ENCODE measurements at regions not wholly inside any gene's neighbourhood (a gene's known extent, or its start where the extent isn't known, plus 50 kb on each side); places are given as distances from the start of the nearest gene placed in this dataset.

GRCh38 chr5:164958688-164959087 lies 1453.3 kb downstream of the MAT2B start:
- Histone ChIP-seq H3K36me3 (ENCODE audit: control insufficient read depth, insufficient read depth, low read length) (no peaks in the 10 kb centered on the region), H3K4me3 (ENCODE audit: low read depth, low read length) (no peak overlapping the region), H3K27me3 (ENCODE audit: control insufficient read depth, insufficient read depth, low read length) (no peaks in the 10 kb centered on the region)
- FAIRE-seq: no peak
- TF ChIP-seq, protein P1, sequence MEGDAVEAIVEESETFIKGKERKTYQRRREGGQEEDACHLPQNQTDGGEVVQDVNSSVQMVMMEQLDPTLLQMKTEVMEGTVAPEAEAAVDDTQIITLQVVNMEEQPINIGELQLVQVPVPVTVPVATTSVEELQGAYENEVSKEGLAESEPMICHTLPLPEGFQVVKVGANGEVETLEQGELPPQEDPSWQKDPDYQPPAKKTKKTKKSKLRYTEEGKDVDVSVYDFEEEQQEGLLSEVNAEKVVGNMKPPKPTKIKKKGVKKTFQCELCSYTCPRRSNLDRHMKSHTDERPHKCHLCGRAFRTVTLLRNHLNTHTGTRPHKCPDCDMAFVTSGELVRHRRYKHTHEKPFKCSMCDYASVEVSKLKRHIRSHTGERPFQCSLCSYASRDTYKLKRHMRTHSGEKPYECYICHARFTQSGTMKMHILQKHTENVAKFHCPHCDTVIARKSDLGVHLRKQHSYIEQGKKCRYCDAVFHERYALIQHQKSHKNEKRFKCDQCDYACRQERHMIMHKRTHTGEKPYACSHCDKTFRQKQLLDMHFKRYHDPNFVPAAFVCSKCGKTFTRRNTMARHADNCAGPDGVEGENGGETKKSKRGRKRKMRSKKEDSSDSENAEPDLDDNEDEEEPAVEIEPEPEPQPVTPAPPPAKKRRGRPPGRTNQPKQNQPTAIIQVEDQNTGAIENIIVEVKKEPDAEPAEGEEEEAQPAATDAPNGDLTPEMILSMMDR (IDR thresholded peaks at IDR 0.05; ENCODE audit: insufficient read depth, low read length, severe bottlenecking): no peak
- no peak for DNase-seq (ENCODE audit: low read depth)

- TF ChIP-seq, protein P1 (IDR thresholded peaks at IDR 0.05; ENCODE audit: insufficient read depth, low read length, severe bottlenecking): no peak
- FAIRE-seq (no peak), DNase-seq (ENCODE audit: low read depth) (no peak)
- H3K36me3 ChIP-seq (ENCODE audit: control insufficient read depth, insufficient read depth, low read length): no peaks in the 10 kb centered on the region
- H3K4me3 ChIP-seq (ENCODE audit: low read depth, low read length): no peak overlapping the region
- no peaks in the 10 kb centered on the region for H3K27me3 ChIP-seq (ENCODE audit: control insufficient read depth, insufficient read depth, low read length)
Measured at GRCh38 chr5:164959761-164960160, 1454.3 kb downstream of the MAT2B start.

DNA sequence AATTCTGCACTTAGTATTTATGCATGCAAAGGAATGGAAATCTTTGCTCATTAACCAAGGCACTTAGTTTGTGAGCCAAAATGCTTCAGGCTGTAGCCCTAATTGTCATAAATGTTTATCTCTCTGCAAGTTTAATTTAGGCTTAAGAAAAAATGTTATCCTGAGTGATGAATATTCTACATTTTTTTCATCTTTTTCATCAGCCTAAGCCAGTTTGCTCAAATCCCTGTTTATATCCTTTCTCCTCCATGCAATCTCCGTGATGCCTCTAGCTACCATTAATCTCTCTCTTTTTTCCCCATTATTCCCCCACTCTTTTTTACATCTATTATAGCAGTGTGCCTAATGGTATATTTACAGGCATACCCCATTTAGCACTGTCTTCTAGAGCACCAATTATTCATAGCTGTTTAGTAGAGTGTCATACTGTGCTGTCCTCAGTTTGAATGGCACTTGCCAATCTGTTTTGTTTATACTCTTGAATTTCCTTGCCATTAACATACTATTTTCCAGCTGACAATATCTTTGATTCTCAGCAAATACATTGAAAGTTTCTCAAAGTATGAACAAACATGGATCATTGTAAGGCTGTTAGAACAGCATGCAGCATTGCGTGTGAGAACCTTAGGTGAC lies 1457.0 kb downstream of the MAT2B start:
- Histone ChIP-seq H3K4me3 (ENCODE audit: low read depth, low read length) (no peak overlapping the region), H3K36me3 (ENCODE audit: control insufficient read depth, insufficient read depth, low read length) (no peaks in the 10 kb centered on the region), H3K27me3 (ENCODE audit: control insufficient read depth, insufficient read depth, low read length) (no peaks in the 10 kb centered on the region)
- DNase-seq (ENCODE audit: low read depth): no peak
- FAIRE-seq: no peak
- TF ChIP-seq, protein P1 (IDR thresholded peaks at IDR 0.05; ENCODE audit: insufficient read depth, low read length, severe bottlenecking): no peak

- H3K27me3 ChIP-seq (ENCODE audit: control insufficient read depth, insufficient read depth, low read length): no peaks in the 10 kb centered on the region
- H3K36me3 ChIP-seq (ENCODE audit: control insufficient read depth, insufficient read depth, low read length): no peaks in the 10 kb centered on the region
- DNase-seq (ENCODE audit: low read depth) (no peak), FAIRE-seq (no peak)
- no peak overlapping the region for H3K4me3 ChIP-seq (ENCODE audit: low read depth, low read length)
- TF ChIP-seq, protein P1 (IDR thresholded peaks at IDR 0.05; ENCODE audit: insufficient read depth, low read length, severe bottlenecking): no peak
Measured at GRCh38 chr5:164966611-164967010, 1461.2 kb downstream of the MAT2B start.

DNA sequence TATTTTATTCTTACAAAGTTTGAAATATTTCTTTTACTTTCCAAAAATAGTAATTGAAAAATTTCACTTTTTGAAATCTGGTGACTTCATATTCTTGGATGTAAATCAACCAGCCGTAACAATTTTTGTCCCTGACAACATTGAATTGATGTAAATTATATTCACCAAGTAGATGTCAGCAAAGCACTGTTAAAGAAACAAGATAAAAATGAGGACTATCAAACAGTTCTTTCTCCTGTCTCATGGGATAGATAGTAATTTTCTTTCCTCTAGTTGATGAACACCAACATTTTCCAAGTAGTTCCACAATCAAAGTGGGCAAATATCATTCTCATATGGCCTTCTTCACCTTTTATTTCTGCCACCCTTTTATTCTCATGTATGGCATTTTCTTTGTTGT lies 1461.9 kb downstream of the MAT2B start:
- DNase-seq (ENCODE audit: low read depth): no peak
- Histone ChIP-seq H3K4me3 (ENCODE audit: low read depth, low read length) (no peak overlapping the region), H3K36me3 (ENCODE audit: control insufficient read depth, insufficient read depth, low read length) (no peaks in the 10 kb centered on the region), H3K27me3 (ENCODE audit: control insufficient read depth, insufficient read depth, low read length) (no peaks in the 10 kb centered on the region)
- no peak for FAIRE-seq
- TF ChIP-seq, protein P1 (IDR thresholded peaks at IDR 0.05; ENCODE audit: insufficient read depth, low read length, severe bottlenecking): no peak

DNA sequence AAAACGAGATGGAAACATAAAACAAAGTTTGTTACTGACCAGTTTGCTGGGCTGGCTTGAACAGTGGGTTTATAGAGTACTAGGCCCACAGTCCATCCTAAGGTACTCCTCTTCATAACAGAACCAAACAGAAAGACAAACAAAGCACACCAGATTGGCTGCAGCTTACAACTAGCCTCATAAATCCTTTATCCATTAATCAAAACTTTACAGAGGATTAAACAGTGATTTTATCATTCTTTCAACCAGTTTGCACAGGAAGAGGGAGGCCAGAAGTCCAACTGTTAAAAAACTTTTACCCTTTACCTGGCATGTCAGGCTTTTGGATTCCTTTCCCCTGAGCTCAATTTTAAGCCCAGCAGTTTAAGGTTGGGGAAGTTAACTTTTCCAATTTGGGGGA lies 1467.6 kb downstream of the MAT2B start:
- H3K36me3 ChIP-seq (ENCODE audit: control insufficient read depth, insufficient read depth, low read length): no peaks in the 10 kb centered on the region
- H3K4me3 ChIP-seq (ENCODE audit: low read depth, low read length): no peak overlapping the region
- TF ChIP-seq, protein P1 (IDR thresholded peaks at IDR 0.05; ENCODE audit: insufficient read depth, low read length, severe bottlenecking): no peak
- FAIRE-seq (no peak), DNase-seq (ENCODE audit: low read depth) (no peak)
- no peaks in the 10 kb centered on the region for H3K27me3 ChIP-seq (ENCODE audit: control insufficient read depth, insufficient read depth, low read length)

All from bronchial epithelial cell (primary cell).